ENCODE measurements at regions not wholly inside any gene's neighbourhood (a gene's known extent, or its start where the extent isn't known, plus 50 kb on each side); places are given as distances from the start of the nearest gene placed in this dataset.

DNA sequence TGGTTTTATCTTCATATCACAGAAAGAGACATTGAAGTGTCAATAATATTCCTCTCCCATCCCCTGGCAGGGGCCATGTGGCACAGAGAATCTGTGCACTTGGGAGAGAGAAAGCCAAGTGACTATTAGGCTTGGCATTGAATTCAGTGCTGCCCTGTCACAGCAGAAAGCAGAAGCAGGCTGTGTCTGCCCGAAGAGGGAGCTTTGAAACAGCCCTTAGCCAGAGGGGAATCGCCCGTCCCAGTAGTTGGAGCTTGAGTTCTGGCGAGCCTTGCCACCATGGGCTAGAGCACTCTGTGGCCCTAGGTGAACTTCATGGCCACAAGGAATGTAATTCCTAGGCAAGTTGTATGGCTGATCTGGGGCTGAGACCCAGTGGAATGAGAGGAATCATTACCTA, 282.5 kb upstream of the PCDH10 start:
- DNase-seq: no peak

DNA sequence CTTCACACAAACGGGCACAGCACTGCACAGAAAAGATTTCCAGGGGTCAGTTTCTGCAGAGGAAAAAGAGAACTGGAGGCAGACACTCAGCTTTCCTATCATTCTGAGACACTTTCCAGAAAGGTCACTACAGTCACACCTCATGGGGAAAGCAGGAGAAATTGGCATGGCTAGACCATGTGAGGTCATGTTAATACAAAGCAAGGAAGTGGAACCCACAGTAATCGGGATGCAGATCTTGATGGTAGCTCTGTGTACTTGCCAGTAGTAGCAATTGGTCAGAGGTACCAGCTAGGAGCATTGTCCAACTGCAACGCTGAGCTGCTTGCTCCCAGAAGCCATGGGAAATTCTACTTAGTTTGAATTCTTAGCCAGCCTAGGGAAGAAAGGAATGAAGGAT, 255.3 kb upstream of the PCDH10 start:
- DNase-seq: no peak

DNA sequence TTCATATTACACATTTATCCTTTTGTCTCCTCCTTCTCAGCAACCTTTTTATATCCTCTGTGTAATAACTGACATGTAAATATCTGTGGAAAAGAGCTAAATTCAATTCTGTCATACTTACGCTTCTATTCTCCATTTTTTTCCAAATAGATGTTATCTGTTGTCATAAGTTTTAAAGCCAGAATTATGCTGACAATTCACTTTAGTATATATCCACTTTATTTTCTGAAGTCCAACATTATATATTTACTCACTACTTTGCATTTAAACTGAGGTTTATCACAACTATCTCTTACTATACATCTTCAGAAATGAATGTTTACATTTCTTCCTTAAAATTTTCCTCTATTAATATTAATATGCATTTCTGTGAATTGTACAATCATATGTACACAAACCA, 247.9 kb upstream of the PCDH10 start:
- no peak for DNase-seq

DNA sequence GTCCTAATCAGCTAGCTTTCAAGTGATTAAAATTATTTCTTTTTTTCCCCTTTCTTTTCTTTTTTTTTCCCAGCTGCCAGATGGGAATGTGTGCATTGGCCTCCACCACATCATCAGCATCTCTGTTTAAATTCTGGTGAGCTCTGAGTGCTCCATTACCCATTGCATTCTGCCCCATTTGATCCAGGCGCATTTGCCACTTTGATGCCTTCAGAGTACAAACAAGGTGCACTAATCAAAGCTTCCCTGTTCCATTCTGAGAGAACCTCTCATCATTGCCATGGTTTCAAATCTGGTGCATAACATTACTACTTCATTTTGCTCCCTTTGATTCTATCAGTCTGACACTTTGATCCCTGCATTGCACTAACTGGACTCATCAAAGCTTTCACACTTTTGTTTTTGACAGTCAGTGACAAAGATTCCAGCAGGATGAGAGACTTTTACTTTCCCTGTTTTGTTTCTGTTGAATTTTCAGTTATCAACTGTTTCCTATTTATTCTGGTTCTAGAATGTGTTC, 238.8 kb upstream of the PCDH10 start:
- DNase-seq: no peak

DNA sequence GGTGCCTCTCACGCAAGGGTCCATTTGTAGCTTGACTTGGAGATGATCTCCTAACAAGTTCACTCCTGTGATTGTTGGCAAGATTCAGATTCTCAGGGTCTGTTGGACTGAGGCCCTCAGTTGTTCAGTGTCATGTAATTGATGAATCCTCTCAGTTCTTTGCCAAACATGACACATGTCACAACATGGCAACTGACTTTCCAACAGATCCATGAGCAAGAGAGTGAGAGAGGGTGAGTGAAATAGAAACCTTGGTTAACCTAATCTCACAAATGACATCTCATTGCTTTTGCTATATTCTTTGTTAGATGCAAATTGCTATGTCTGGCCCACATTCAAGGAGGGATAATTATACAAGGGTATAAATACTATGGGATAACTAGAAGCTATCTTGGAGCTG, 231.0 kb upstream of the PCDH10 start:
- DNase-seq: no peak

DNA sequence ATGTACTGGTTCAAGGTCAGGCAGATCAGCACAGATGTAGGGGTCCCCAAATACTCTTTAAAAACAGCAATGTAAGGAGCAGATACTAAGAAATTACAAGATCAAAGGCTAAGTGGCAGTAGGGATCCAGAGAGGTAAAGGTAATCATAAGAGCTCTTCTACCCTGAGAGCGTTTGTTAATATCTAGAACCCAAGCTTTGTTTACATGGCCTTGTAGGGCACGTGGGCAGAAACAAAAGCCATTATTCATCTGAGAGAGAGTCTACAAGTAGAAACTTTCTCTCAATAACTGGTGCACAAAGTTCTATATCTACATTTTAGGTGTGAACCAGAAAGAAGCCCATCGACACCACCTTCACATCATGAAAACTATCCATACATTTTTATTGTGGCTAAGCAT, 225.6 kb upstream of the PCDH10 start:
- DNase-seq: no peak

DNA sequence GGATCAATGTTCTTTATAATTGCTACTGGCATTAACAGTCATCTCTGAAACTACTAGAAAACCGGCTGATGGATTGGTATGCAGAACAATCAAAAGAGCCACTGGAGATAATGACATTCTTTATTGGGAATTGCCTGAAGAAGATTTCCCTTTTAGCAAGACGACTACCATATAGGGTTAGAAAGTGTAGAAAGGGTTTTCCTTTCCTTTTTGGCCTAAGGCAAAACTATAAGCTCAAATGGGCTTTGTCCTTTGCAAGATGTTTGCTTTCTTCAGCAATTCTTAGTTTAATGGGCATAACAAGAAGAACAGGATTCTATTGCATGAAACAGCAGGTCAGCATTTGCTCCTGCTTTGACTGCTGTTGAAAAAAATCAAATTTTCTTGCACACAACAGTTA, 214.2 kb upstream of the PCDH10 start:
- DNase-seq: no peak

DNA sequence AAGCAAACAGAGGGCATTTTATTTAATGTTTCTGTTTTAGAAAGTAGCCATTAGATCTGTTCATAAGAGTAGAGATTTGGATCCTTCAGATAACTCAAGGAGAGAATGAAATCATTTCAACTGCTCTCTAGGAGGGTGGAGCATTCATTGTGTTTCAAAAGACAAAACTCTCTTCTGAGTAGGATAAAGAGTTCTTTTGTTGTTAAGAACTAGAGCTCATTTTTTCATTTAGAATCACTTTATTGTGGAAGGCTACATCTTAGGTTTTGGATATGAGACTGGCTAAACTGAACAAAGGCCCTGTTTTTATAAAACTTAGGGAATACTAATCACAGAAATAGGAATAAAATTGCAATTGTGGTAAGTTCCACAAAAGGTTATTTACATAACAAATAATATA, 193.9 kb upstream of the PCDH10 start:
- no peak for DNase-seq

DNA sequence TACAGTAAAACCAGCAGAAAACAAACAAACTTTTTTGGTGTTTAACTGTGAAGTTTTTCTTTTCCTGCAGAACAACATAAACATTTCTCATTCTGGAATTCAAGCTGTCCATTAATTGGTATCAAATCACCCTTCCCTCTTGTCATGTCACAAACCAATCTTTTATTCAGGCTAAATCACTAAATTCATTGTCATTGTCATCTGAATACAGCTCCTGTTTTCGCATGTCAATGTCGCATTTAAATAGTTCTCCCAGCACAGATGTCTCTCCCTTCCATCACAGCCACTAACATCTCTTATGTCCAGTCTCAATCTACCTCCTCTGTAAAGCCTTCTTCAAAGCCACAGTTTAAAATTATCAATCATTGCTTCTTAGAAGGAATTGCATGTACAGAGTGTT, 192.1 kb upstream of the PCDH10 start:
- DNase-seq: no peak

DNA sequence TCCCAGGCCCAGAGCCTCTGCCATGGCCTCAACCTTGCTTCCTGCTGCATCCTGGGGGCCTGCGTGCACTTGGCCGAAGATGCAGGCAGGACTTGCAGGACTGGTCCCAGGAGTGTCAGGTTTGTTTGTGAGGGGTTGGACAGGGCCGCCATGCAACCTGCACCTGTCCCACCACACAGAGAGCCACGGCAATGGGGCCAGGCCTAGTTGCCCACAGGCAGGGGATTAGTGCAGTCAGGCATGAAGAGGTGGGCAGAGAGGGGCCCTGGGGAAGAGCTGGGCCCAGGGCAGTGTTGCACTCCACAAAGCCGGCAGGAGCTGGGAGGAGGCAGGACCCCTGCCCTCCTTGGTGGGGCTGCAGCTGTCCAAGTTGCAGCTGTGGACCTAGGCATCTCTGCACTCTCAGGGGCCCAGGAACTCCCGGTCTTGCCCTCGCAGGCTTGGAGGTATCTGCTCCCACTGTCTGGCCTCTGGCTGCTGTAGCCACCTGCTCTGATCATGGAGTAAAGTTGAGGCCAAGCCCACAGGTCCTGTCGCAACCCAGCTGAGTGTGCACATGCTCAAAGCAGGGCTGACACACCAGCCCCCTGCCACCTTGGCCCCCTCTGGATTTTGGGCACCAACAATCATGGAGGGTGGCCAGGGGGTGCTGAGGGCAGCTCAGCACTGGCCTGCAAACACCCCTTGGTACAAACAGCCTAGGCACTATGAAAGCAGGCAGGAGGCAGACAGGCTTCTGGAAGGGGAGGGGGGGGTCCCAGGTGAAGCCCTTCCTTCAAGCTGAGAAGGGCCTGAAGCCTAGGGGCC, 190.4 kb upstream of the PCDH10 start:
- no peak for DNase-seq

DNA sequence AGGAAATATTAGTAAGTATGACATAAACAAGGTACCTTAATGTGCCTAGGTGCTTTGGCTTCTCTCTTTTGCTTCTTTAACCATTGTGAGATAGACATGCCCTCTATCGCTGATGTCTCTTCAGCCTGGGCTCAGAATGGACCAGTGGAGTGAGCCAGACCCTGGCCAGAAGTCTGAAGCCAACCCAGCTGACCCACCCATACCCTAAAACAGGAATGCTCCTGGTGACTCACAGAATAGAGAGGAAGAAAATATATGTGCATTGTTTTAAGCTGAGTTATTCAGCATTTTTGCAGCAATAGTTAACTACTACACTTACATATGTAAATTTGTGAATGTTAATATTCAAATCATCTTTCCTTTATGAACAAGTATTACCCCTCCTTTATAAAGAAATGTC, 167.5 kb upstream of the PCDH10 start:
- DNase-seq: no peak

DNA sequence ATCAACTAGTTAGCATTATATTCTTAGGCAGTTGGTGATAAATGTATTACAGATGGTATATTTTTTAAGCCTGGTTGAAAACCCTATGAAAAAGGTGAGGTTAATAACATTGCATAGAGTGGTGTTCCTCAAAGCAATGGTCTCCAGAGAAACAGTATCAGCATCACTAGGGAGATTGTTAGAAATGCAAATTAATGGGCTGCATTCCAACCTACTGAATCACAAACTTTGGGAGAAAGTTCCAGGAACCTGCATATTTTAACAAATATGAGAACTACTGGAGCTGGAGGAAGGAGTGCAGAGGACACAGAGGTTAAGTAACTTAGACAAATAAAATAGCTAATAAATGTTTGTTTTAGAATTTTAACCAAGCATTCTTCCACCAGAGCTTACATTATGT, 166.9 kb upstream of the PCDH10 start:
- no peak for DNase-seq

DNA sequence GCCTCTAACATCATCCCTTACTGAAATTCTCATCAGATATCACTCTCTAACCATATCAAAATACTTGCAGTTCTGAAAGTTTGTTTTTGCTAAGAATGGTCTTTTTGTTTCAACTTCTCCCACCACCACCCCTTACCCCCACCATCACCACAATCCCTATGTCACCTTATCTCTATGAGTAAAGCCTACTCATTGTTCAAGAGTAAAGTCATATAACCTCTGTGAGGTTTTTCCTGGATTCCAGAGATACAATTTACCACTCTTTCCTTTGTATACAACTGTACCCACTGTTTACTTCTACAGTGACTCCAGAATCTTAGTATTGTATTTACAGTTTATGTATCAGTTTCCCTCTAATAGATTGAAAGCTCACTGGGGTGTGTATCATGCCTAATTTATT, 158.0 kb upstream of the PCDH10 start:
- no peak for DNase-seq

DNA sequence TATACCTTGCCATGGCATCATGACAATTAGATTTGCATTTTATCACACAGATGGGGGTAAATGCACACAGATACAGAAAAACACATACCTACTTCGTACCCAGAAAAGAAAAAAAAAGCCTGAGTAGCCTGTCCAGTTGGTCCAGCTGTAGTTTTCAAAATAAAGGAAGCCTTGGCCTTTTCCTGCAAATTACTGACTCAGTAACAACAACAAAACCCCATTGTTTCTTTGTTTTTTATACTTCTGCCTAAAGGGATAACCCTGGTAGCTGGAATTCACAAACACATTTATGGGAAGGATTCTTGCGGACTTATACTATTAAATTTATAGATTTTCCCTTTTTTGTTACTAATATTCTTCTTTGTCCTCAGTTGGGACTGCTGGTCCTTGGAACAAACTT, 156.4 kb upstream of the PCDH10 start:
- DNase-seq: no peak

DNA sequence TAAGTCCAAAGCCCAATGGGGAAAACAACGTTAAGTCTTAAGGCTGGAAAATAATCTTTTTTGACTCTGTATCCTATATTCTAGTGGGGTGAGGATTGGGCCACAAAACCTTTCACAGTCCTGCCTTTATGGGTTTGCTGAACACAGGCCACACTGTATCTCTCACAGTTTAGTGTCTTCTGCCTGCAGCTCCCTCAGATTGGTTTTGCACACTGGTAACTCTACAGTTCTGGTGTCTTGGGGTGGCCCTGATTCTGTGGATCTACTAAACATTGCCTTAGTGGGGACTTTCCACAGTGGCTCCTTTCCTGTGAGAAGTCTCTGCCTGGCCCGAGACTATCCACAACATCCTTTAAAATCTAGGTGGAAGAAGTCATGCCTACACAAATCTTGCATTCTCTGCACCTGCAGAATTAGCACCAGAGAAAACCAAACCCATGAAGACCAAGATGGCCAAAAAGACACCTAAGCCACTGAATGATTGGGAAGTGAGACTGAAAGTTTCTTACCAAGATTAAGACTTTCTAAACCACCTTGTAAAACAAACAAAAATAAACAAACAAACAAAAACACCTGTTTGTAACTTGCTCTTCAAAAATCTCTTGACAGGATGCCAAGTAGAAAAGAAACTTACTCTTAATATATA, 150.4 kb upstream of the PCDH10 start:
- no peak for DNase-seq

DNA sequence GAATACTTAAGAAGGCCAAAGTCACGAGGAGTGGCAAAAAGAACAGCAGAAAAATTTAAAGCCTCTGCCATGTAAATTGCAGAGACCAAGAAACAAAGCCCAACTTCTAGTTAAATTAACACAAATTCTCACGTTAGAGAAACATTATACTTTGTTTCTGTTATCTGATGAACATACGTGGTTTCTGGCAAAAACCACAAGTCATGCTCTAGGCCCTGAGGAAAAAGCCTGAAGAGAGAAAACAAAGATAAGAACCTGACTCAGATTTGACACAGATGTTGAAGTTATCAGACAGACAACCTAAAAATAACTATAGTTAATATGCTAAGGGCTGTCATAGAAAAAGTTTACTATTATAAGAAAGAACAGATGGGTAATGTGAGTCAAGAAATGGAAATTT, 149.1 kb upstream of the PCDH10 start:
- DNase-seq: no peak

DNA sequence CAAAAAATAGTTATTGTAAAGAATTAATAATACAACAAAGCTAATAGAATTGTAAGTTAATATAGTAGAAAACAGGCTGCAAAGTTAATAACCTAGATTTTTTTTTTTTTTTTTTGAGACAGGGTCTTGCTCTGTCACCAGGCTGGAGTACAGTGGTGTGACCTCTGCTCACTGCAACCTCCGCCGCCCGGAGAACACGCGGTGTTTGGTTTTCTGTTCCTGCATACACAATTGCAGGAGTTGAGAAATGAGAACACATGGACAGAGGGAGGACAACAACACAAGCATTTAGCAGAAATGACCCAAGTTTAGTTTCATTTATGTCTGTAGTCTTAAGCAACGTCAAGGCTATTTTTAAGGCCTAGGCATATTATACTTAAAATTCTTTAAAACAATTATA, 145.9 kb upstream of the PCDH10 start:
- no peak for DNase-seq

DNA sequence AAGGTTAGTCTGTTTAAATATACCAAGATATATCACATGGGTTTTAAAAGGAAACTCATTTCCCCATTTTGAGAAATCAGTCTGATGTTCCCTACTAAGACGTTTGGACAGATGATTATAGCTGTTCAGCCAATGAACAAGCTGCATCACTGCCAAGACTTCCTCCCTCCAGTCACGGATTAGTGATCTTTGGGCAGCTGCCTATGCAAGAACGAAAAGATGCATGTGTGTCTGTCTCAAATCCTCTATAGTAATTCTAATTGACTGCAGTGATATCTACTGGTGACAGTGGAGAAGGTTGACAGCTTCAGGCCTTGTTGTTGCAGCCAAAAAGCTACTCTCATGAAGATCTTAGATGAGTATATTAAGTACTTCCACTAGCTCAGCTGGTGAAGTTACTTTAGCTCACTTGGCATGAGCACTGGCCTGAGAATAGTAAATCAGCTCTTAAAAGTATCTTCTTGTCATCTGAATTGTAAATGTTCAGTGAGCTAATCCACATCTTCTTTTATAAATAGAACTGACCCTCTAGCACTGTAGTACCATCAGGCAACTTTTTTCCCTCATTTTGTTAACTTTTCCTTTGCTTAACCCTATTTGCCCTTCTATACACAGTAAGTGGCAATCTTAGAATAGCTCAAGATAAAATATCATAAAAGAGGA, 134.5 kb upstream of the PCDH10 start:
- no peak for DNase-seq

DNA sequence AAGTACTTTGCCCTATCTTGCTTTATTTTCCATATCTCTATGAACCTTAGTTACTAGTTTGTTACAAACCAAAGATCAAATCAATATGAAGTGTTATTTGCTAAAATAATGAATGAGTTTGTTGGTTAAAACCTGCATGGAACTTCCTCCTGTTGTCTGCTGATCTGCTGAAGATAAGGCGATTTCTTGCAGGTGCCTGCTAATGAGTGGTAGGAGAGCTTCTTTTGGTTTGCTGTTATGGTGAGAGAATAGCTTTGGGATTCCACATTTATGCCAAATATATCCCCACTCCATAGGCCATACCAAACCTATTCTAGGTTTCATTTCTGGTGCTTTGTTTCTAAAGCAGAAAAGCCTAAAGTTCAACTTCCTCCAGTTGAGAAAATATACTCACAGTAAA, 103.8 kb upstream of the PCDH10 start:
- no peak for DNase-seq

DNA sequence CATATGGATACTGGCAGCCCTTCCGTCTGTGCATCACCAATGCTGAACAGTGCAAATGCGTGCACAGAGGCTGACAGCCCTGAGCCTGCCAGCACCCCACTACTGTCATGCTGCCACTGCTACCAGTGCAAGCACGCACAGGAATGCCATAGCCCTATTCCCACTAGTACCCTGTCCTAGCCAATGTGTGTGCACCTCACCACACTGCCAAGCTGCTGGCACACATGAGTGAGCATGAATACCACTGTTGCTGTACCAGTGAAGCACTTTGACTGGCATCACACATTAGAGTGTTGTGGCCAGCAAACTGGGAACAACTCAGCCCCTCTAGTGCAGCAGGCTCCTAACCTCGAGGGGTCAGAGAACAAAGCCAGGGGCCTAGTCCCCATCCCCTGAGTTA, 102.9 kb upstream of the PCDH10 start:
- DNase-seq: no peak

DNA sequence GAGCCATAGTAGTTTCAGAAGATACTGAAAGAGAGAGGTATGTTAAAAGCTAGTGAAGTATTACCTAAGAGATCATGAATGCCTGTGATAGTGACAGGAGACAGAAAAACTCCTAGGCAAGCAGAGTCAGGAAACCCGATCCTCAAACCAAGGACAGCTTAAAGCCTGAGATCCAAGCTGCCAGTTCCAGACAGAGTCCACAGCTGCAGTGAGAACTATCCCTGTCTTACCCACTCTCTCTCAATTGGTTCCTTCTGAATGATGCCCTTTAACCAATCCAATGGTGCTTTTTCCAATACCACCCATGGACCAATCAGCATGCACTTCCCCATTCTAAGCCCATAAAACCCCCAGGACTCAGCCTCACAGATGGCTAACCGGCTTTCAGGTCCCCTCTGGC, 90.4 kb upstream of the PCDH10 start:
- no peak for DNase-seq

DNA sequence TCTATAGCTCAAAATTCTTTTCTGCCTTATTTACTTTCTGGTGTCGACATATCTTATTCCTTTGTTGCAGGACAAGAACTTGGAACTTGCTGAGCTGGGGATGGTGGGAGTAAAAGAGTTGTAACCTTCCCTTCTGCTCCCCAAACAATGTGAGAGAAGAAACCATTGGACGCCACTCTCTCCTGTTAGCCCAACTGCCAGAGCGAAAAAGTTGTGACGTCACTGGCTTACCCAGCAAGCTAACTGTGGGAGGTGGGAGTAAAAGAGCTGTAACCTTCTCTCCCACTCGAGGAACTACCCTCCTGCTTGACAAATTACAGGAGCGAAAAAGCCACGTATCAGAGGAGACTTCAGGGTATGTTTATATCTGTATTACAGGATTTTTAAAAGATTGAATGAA, 90.0 kb upstream of the PCDH10 start:
- DNase-seq: no peak

DNA sequence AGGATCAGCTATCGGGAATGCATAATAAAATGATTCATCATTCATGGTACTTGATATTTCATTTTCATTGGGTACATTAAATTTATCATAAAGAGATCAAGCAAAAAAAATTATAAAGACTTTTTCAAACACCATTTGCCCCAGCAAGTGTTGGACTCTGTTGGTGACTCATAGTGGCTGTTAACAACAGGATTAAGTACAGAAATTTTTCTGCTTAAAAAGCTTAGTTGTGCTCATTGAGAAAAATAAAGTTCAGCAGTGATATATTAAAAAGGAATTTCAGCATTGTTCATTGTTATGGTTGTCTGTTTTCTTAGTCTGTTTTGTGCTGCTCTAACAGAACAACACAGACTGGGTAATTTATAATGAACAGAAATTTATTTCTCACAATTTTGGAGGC, 86.2 kb upstream of the PCDH10 start:
- no peak for DNase-seq

DNA sequence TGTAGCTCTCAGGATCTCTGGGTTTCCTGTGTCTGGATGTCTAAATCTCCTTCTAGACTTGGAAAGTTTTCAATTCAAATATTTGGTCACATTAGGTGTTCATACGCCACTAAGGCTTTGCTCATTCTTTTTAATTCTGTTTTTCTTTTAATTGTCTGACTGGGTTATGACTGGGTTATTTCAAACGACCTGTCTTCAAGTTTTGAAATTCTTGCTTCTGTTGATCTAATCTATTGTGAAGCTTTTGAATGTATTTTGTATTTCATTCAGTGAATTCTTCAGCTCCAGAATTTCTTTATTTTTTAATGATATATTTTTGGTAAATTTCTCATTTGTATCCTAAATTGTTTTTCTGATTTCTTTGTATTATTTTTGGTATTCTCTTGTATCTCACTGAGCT, 81.0 kb upstream of the PCDH10 start:
- DNase-seq: no peak

Measured in NCI-H1436 treated with DMSO at 0.1 percent for 48 hours (cell line).